Osteocyte (in vitro differentiated cells): ENCODE measurements at regions not wholly inside any gene's neighbourhood (a gene's known extent, or its start where the extent isn't known, plus 50 kb on each side); places are given as distances from the start of the nearest gene placed in this dataset.
A peak's percentile ranks its signal among the peaks of the same experiment; 100 is the strongest.

Experiments
- DNase-seq: peaks from one replicate; pipeline ENCODE4 v3.0.0; 2021; ENCODE audit warnings: mixed read lengths; ENCODE audit not compliant: unreplicated experiment; ENCODE audit errors: extremely low spot score
- H3K27ac Mint-ChIP-seq: one replicate; pipeline ENCODE4 v1.8.0; 2021; ENCODE audit warnings: mild to moderate bottlenecking, mixed read lengths; ENCODE audit not compliant: unreplicated experiment
- H3K27me3 Mint-ChIP-seq: one replicate; pipeline ENCODE4 v1.8.0; 2021; ENCODE audit warnings: mixed read lengths; ENCODE audit not compliant: unreplicated experiment
- H3K36me3 Mint-ChIP-seq: one replicate; pipeline ENCODE4 v1.8.0; 2021; ENCODE audit warnings: mixed read lengths; ENCODE audit not compliant: unreplicated experiment
- H3K4me1 Mint-ChIP-seq: one replicate; pipeline ENCODE4 v1.8.0; 2021; ENCODE audit warnings: mixed read lengths; ENCODE audit not compliant: unreplicated experiment
- H3K4me3 Mint-ChIP-seq: one replicate; pipeline ENCODE4 v1.8.0; 2021; ENCODE audit warnings: mild to moderate bottlenecking, moderate library complexity, mixed read lengths; ENCODE audit not compliant: unreplicated experiment
- H3K9me3 Mint-ChIP-seq: one replicate; pipeline ENCODE4 v1.8.0; 2021; ENCODE audit warnings: mixed read lengths; ENCODE audit not compliant: unreplicated experiment
- CTCF ChIP-seq: fragments of 200-600 bp; sonication (generic); IDR thresholded peaks from 2 replicates; pipeline ENCODE4 v1.5.0; 2021; ENCODE audit warnings: antibody characterized with exemption, mild to moderate bottlenecking, moderate library complexity

GRCh38 chr1:30615816-30616590 lies 107.4 kb downstream of the MATN1 start:
- Mint-ChIP-seq H3K36me3 (no peaks in the 10 kb centered on the region), H3K27ac (no peak overlapping the region), H3K27me3 (no peaks in the 10 kb centered on the region), H3K9me3 (peaks cover 3% of the 10 kb centered on the region), H3K4me1 (no peaks in the 10 kb centered on the region), H3K4me3 (no peak overlapping the region)
- peak; percentile 46 for DNase-seq
- TF ChIP-seq CTCF: no peak

DNA sequence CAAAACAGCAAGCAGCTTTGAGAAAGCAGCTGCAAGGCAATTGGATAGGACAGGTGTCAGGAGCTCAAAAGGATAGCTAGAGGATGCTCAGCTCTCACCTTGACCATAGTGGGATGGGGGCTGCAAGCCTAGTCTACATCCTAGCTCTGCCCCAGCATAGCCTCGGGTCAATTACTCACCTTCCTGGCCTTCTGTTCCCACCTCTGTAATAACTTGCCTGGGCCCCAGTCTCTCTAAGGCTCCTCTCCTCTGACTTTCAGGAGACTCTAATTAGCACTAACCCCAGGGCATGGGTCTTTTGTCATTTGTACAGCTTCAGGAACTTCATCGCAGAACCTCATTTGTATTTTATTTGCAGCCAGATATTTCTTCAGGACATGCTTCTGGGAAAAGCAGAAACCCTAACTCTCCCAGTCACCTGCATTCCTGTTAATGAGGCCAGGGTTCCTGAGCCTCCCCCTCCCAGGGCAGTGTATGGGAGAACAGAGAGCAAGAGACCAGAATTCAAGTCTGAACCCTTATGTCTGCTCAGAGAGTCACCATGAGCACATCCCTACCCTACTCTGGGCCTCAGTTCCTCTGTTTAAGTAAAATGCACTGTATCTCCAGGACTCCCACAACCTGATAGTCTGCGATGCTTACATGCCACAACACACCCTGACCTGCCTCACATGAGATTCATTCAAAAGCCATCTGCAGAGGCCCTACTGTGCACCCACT lies 108.1 kb downstream of the MATN1 start:
- DNase-seq: peak; percentile 23
- H3K36me3 Mint-ChIP-seq: no peaks in the 10 kb centered on the region
- no peak for TF ChIP-seq CTCF
- no peak overlapping the region for H3K27ac Mint-ChIP-seq
- H3K4me1 Mint-ChIP-seq: no peaks in the 10 kb centered on the region
- H3K9me3 Mint-ChIP-seq: peaks cover 3% of the 10 kb centered on the region
- H3K4me3 Mint-ChIP-seq: no peak overlapping the region
- H3K27me3 Mint-ChIP-seq: no peaks in the 10 kb centered on the region

DNA sequence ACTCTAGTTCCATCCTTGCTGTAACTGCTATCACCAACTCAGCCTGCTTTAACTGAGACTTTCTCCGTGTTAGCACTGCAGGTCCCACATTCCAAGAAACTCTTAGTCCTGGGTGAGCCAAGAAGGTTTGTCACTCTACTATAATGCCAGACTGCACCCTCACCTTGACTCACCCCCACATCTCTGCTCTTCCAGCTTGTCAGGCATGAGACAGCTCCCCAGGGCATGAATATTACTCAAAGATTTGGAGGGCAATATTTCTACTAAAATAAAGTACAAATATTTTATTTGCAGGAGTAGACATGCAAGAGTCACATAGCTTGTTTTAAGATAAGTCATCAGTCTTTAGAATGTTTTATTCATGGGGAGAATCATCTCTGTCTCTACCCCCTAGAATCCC lies 110.2 kb downstream of the MATN1 start:
- no peak for TF ChIP-seq CTCF
- H3K4me1 Mint-ChIP-seq: no peaks in the 10 kb centered on the region
- H3K27ac Mint-ChIP-seq: no peak overlapping the region
- H3K36me3 Mint-ChIP-seq: no peaks in the 10 kb centered on the region
- no peak overlapping the region for H3K4me3 Mint-ChIP-seq
- peaks cover 3% of the 10 kb centered on the region for H3K9me3 Mint-ChIP-seq
- peaks cover 1% of the 10 kb centered on the region for H3K27me3 Mint-ChIP-seq
- DNase-seq: no peak

GRCh38 chr1:30612536-30613065 lies 110.8 kb downstream of the MATN1 start:
- Mint-ChIP-seq H3K4me1 (no peaks in the 10 kb centered on the region), H3K27me3 (peaks cover 4% of the 10 kb centered on the region), H3K27ac (no peak overlapping the region), H3K9me3 (peaks cover 3% of the 10 kb centered on the region), H3K4me3 (no peak overlapping the region), H3K36me3 (no peaks in the 10 kb centered on the region)
- DNase-seq: no peak
- no peak for TF ChIP-seq CTCF

DNA sequence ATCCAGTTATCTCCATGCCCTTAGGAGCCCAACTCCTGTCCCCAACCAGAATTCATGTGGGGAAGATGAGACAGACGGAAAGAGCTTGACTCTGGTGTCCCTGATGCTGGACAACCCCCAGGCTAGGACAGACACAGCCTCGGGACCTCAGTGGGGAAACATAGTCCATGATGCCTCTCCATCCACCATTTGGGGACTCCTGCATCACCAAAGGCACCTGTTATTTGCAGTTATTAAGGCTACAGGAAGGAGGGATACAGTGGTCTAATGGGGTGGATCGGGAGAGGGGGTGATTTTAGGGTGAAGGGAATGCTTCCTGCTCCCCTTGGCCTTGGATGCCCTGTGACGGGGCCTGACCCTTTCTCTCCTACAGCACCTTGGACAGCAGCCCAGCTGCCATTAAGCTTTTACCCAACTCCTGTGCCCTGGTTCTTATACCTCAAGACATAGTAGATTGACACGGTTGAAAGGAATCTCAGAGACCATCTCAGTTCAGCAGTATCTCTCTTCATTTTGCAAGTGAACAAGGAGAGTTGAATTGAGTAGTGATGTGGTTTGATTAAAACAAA lies 111.6 kb downstream of the MATN1 start:
- peaks cover 7% of the 10 kb centered on the region for H3K27me3 Mint-ChIP-seq
- no peaks in the 10 kb centered on the region for H3K36me3 Mint-ChIP-seq

More for the DNA sequence above, 111.6 kb downstream of the MATN1 start:
- H3K9me3 Mint-ChIP-seq: peaks cover 3% of the 10 kb centered on the region
- H3K27ac Mint-ChIP-seq: no peak overlapping the region
- no peak for TF ChIP-seq CTCF
- H3K4me1 Mint-ChIP-seq: no peaks in the 10 kb centered on the region
- peak; percentile 60 for DNase-seq
- no peak overlapping the region for H3K4me3 Mint-ChIP-seq
